Inflammatory macrophage treated with lipopolysaccharide for 1 hour (primary cell): ENCODE measurements at regions not wholly inside any gene's neighbourhood (a gene's known extent, or its start where the extent isn't known, plus 50 kb on each side); places are given as distances from the start of the nearest gene placed in this dataset.
"Not testable (repeated sequence)": the region's sequence is repeated elsewhere in the genome, so short reads cannot be mapped to it uniquely, and the experiment has no call there.

Source experiments
- DNase-seq, 2 donors: peaks; one replicate each; pipeline ENCODE4 v3.0.0-alpha.2; 2020 to 2022

- DNase-seq: no peak
Observed at GRCh38 chr3:137463131-137463530, 301.0 kb upstream of the SOX14 start.

- no peak for DNase-seq
Observed at GRCh38 chr3:137464341-137464740, 299.8 kb upstream of the SOX14 start.

- no peak for DNase-seq
Observed at GRCh38 chr3:137468446-137468845, 295.7 kb upstream of the SOX14 start.

GRCh38 chr3:137469263-137469662 lies 294.9 kb upstream of the SOX14 start:
- no peak for DNase-seq

- no peak for DNase-seq
Observed at GRCh38 chr3:137471130-137471529, 293.0 kb upstream of the SOX14 start.

DNA sequence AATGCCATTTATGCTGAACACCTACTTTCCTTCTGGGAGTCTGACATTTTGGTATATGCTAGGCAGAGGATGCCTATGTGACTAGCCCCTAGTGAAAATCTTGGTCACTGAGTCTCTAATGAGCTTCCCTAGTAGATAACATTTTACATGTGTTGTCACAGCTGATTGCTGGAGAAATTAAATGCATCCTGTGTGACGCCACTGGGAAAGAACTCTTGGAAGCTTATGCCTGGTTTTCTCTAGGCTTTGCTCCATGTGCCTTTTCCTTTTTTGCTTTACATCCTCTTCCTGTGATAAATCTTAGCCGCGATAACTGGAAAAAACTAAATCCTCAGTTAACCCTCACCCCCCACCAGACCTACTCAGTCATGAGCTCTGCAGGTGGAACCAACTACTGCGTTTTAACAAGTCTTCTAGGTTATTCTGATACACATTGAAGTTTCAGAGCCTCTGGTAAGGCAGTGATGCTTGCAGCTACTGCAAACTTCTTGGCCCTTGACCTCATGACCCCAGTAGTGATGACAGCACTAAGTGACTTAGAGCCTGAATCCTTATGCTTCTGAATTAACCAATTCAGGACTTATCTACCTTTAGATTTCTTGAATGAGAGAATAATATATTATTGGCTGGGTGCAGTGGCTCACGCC lies 292.4 kb upstream of the SOX14 start:
- DNase-seq: no peak

DNA sequence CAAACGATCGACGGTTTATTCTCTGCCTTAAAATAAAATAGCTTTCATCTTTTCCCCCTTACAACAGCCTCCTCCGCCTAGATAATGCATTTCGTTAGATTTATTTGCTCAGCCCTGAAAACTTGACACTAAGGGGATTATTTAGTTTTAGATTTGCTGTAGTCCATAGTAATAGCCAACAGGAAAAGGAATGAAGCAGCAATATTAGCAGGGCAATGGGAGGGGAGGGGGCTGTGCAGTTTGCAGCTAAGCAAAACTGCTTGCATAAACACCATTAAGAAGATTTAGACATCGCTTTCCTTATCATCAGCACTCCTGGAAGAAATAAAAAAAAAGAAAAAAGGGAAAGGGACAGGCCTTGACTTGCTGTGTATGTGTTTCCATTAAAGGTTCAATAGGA lies 286.5 kb upstream of the SOX14 start:
- no peak for DNase-seq

DNA sequence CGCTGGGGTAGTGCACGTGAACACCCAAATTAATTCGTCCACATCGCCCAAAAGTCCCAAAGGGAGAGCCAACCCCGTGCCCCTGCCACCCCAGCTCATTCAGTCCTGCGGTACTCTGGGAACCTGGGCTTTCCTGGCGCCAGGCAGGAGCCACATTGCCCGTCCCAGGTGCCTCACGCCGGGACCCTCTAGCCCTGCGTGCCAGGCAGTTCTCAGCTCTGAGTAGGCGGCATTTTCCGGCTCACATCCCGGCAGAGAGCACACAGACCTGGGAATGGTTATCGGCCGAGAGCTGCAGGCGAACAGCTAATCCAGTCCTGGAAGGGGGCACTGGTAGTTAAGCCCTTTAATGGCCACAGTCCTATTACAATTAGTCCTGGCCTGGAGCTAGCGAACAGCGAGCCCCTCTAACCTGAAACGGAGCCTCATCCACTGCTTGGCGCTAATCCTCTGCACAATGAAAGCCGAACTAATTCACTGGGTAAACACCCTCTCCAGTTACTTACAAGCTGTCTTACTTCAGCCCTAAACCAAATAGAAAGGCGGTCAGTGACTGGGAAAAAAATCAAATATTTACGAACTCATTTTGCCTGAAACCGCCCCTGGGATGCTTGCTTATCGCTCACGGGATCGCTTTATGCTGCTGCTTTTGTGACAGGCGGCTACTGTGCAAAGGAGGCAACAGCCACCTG lies 254.6 kb upstream of the SOX14 start:
- no peak for DNase-seq

GRCh38 chr3:137511655-137512054 lies 252.5 kb upstream of the SOX14 start:
- DNase-seq: no peak

GRCh38 chr3:137514853-137515252 lies 249.3 kb upstream of the SOX14 start:
- no peak for DNase-seq

DNA sequence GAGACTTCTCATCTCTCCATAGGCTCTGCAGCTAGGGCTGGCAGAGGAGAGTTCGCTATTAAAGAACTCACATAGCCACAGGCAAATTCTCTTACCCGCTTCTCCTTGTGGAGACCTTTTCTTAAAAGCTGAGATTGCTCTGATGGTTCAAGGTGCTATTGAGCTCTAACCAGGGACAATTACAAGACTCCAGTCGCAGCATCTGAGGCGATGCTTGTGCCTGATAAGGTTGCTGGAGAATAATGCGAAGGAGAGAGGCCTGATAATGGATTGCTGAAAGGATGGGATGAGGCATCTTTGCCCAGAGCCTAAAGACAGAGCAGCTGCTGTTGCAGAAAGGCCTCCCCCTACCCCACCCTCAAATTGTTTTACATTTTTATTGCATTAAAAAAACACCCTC lies 244.5 kb upstream of the SOX14 start:
- DNase-seq: no peak

GRCh38 chr3:137524751-137525150 lies 239.4 kb upstream of the SOX14 start:
- no peak for DNase-seq

DNA sequence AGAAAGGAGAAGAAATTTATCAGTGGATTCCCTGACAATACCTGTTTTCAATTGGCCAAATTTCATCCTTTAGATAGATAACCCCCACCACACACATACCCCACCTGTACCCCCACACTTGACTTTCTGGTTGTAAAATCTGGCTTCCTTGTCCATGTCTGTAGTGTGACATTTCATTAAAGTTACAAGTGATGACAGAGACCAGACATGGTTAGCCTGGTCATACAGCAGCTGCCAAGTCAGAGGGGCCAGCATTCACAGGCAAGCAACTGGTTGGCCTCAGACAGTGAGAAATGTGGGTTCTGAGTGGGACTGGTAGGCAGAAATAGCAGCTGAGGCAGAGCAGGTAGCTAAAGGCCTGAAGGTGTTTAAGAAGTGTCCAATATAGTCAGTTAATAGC lies 238.6 kb upstream of the SOX14 start:
- no peak for DNase-seq

- DNase-seq: no peak
Observed at GRCh38 chr3:137542049-137542448, 222.1 kb upstream of the SOX14 start.

DNA sequence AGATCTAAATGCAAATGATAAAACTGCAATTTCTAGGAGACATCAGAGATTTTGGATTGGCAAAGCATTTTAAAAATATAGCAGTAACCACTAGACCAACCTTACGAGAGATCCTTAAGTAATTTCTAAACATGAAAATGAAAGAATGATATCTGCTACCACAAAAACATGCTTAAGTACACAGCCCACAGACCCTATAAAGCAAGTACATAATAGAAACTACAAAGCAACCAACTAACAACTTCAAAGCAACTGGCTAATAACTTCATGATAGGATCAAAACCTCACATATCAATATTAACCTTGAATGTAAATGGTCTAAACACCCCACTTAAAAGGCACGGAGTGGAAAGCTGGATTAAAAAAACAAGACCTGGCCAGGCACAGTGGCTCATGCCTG lies 209.9 kb upstream of the SOX14 start:
- no peak for DNase-seq

DNA sequence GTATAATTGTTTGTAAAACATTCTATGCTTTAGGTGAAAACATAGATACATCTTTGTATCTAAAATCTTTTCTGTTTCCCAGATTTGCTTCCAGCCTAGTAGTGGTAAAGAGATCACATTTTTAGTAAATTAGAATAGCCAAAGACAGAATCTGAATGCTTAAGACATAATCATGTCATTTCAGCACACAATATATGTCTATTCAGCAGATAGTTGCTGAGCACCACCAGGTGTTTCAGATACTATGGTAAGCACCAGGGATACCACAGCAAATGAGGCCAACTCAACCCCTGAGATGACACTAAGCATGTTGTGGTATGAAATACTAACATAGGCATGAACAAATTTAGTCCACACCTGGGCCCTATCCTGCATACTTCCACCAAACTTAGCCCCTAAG lies 195.2 kb upstream of the SOX14 start:
- no peak for DNase-seq

DNA sequence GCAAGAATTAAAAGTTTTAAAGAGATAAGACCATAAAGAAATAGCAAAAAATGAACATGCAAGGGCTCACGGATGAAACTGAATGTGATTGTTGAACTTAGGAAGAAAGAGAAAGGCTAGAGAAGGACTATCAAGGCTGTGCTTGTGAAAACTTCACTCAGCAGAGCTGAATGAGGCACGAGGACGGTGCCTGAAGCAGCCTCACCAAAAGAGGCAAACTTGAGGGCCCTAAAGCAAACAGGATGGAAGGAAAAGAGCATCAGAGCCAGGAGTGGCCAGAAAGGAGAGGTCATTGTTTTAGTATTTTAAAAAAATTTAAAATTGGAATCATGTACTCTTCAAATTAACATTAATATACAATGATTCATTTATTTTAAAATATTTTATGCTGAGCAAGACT lies 191.2 kb upstream of the SOX14 start:
- DNase-seq: no peak

- no peak for DNase-seq
Observed at GRCh38 chr3:137582484-137582883, 181.6 kb upstream of the SOX14 start.

DNA sequence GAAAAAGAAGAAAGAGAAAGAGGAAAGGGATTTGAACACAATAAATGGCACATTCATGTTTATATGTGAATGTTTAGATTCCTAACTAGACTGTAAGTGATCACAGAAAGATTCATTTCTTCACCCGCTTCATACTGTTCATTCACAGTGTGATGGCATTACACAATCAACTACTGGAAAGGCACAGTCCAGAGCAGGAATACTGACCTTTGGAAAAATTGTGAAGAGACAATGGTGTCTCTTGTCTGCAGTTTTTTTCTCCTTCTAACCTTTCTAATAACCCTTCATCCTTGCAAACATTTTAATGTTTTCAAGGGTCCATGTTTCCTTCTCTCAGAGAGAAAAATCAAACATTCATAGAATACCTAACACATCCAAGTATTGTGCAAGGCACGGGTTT lies 180.9 kb upstream of the SOX14 start:
- no peak for DNase-seq

DNA sequence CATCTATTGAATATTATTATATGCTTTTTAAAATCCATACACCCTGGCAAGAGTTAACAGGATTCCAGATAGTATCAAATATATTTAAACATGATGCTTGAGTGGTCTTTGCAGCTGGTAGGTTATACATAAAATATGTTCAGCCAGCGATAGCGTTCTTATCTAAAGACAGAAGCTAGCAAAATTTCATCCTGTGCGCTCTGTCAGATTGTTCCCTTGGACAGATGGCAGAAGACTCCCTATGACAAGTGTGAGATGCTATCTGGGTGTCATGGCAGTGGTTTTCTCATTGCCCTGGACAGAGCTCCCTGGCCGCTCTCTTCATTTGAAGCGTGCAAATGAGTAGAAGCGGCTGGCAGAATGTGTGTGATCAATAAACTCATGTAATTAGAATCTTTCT lies 175.2 kb upstream of the SOX14 start:
- no peak for DNase-seq

DNA sequence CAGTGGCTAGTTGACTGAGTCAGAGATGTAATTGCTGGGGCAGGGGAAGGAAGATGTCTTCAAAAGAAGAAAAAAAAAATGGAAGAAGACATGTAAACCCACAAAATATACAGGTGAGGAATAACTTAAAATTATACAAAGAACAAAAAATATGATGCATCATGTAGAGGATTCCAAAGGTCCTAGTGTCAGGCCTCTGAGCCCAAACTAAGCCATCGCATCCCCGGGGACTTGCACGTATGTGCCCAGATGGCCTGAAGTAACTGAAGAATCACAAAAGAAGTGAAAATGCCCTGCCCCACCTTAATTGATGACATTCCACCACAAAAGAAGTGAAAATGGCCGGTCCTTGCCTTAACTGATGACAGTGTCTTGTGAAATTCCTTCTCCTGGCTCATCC lies 168.7 kb upstream of the SOX14 start:
- not testable (repeated sequence) for DNase-seq

DNA sequence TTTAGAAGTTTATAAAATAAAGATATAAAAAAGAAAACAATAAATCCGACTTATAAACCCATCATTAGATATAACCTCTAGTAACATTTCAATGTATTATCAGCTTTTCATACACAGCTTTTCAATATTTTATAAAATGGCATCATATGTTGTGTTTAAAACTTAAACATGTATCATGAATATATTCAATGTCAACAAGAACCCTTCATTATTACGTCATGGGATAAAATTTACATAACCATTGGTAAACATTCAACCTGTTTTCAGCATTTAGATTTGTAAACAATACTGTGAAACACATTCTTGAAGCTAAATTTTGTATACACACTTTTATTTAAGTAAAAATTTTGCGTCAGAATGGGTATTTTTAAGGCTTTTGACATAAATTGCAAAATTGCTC lies 153.4 kb upstream of the SOX14 start:
- no peak for DNase-seq

DNA sequence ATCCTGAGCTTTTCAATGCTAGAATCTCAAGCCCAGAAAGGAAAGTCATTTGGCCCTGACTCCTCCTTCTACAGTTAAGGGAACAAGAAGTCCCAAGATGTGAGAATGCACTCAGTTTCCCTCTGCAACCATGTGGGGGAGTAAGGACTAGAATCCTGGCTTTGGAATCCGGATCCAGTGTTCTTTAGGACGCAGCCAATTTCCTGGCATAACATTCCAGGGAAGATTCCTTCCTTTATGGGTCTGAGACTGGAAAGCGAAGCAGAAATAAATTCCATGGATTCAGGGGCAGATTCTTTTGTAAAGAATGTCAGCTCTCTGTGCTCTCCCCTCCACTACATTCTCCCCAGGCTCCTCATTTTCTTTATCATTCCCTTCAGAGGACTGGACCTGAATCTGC lies 151.8 kb upstream of the SOX14 start:
- no peak for DNase-seq

DNA sequence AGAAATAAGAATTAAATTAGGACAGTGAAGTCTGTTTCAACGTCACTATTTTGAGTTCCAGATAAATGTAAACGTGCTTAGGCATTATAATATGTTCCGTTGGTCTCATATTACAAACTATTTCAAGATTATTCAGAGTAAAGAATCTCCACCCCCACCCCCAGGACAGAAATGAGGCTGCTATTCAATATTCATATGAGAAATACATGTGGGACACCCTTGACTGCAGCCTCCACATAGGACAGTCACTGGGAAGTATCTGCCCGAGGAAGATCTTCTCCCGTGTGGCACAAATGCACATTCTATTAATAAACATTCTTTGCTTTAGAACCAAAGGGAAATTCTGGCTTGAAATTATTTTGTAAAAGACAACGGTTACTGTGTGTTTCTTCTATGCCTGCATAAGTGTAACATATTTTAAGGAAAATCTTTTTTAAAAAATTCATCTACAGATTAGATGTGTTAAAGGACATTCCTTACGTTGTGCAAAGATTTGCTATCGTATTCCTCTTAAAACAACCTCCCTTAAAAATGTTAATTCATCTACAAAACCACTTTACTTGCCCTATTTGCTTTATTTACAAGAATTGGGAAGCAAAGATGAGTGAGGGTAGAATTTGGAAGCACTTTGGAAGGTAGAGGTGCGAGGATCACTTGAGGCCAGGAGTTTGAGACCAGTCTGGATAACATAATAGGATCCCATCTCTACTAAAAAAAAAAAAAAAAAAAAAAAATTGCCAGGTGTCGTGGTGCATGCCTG lies 148.3 kb upstream of the SOX14 start:
- DNase-seq: no peak
